ENCODE measurements at regions not wholly inside any gene's neighbourhood (a gene's known extent, or its start where the extent isn't known, plus 50 kb on each side); places are given as distances from the start of the nearest gene placed in this dataset.
A peak's percentile ranks its signal among the peaks of the same experiment; 100 is the strongest.

DNA sequence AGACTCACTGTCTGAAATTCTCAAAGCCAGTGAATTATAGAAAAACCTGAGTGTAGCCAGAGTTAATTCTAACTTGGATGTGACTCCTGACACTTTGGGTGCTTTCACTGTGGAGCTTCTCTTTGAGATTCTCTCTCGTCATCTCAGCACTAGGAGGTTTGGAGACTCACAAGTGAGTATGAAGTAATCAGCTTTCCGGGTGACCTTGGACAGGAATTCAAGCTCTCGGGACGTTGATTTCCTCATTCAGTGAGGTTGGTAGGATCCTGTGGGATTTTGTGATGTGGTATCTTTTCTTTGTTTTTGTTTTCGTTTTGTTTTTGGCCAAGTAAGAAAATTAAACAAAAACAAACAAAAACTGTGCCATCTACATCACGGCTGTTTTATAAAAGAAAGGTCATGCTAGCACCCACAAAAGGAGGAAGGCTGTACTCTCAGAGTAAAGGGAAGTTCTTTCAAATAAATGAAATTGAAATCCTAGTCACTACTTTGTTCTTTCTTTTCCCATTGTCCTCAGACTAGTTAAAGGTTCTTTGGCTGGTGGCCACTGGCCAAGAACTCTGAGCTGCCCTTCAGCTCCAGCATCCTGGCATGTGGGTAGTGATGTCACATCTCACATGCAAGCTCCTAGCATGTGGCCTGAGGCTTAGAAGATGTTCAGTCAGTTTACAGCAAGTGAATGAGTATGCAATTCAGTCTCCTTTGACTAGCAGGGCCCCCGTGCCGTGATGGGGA lies 263.3 kb upstream of the TPM1 start:
- TF ChIP-seq, protein P1, sequence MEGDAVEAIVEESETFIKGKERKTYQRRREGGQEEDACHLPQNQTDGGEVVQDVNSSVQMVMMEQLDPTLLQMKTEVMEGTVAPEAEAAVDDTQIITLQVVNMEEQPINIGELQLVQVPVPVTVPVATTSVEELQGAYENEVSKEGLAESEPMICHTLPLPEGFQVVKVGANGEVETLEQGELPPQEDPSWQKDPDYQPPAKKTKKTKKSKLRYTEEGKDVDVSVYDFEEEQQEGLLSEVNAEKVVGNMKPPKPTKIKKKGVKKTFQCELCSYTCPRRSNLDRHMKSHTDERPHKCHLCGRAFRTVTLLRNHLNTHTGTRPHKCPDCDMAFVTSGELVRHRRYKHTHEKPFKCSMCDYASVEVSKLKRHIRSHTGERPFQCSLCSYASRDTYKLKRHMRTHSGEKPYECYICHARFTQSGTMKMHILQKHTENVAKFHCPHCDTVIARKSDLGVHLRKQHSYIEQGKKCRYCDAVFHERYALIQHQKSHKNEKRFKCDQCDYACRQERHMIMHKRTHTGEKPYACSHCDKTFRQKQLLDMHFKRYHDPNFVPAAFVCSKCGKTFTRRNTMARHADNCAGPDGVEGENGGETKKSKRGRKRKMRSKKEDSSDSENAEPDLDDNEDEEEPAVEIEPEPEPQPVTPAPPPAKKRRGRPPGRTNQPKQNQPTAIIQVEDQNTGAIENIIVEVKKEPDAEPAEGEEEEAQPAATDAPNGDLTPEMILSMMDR (conservative IDR thresholded peaks at IDR 0.05; ENCODE audit: control insufficient read depth, insufficient read depth, low read depth, low read length): no peak
- H3K4me3 ChIP-seq (ENCODE audit: control insufficient read depth, low read depth, low read length): no peak overlapping the region
- DNase-seq (ENCODE audit: low read depth): peak; percentile 59

DNA sequence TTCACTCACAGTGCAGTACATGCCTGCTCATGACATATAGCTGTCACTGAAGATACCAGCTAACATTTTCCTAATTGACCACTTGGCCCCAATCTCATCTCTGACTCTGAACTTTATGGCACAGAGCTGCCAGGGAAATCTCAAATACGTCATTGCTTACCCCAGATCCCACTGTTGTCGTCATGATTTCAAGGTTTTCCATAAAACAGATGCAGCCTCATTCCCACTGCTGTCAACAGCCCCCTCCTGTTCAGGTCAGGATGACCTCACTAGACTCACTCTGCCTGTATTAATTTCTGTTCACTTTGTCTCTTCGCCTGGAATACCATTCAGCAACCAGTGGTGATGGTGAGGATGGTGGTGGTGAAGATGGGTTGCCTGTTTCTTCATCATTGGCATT lies 262.6 kb upstream of the TPM1 start:
- TF ChIP-seq, protein P1 (conservative IDR thresholded peaks at IDR 0.05; ENCODE audit: control insufficient read depth, insufficient read depth, low read depth, low read length): no peak
- no peak overlapping the region for H3K4me3 ChIP-seq (ENCODE audit: control insufficient read depth, low read depth, low read length)
- DNase-seq (ENCODE audit: low read depth): peak; percentile 15

DNA sequence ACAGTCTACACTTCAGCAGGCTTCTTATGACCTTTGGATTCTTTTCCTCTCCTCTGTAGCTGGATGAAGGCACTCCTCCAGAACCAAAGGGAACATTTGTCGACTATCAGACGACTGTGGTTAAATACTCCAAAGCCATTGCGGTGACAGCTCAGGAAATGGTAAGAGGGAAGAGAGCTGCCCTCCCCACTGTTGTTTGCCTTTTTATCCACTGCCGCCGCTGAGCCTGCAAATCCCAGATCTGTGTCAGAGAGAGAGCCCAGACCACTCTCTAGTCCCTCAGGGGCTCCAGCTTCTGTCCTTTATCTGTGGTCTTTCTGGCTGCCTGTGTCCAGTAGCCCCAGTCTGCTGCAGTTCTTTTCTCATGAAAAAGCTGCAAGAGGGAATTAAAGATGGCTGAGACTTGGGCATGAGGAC lies 261.5 kb upstream of the TPM1 start:
- no peak for DNase-seq (ENCODE audit: low read depth)
- TF ChIP-seq, protein P1 (conservative IDR thresholded peaks at IDR 0.05; ENCODE audit: control insufficient read depth, insufficient read depth, low read depth, low read length): no peak
- H3K4me3 ChIP-seq (ENCODE audit: control insufficient read depth, low read depth, low read length): no peak overlapping the region

DNA sequence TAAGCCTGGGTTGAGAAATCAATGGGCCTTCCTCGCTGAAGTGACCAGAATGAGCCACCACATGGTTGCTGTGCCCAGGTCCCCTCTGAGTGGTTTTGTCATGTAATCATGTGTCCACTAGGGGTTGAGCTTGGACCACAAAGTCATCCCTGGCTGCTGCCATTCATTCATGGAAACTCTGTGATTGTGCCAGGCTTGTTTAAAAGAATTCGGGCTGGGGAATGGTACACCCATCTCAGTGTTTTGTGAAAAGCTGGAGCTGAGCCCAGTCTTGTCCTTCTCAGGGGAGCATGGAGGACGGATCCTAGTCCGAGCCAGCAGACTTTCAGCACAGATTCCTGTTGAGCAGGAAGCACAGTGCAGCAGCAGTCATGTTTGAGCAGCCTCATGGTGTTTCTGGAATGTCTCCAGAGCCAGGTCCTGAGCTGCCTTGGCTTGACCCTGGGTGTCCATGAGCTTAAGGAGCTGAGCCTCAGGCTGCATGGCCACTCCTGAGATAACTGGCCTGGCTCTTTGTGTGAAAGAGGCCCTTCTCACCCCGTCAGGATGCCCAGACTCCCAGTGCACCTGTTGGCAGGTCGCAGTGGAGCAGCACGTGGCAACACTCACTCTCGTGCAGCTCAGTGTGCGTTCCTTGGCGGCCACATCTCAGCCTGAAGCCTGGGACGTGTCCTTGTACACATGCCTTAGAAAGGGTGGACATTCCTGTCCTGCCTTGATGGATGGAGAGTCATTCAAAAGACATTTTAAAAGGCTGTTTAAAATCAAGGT lies 260.3 kb upstream of the TPM1 start:
- TF ChIP-seq, protein P1 (conservative IDR thresholded peaks at IDR 0.05; ENCODE audit: control insufficient read depth, insufficient read depth, low read depth, low read length): peak; percentile 68
- DNase-seq (ENCODE audit: low read depth): peak; percentile 81
- no peak overlapping the region for H3K4me3 ChIP-seq (ENCODE audit: control insufficient read depth, low read depth, low read length)

DNA sequence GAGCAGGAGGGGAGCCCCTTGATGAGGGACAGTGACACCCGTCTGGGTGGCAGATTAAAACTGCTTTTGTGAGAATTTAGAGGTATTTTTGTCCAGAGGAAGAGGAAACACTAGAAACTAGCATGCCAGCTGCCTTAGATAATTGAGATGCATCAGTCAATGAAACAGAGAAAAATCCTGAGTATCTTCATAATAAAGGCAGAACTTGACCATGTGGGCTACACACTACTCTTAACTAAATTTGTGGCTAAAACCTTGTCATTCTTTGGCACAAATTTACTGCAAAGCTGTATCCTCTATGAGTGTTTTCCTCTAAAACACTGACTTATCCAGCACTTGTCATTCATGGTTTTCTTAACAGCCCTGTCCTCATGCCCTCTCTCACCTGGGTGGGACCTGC lies 259.7 kb upstream of the TPM1 start:
- TF ChIP-seq, protein P1 (conservative IDR thresholded peaks at IDR 0.05; ENCODE audit: control insufficient read depth, insufficient read depth, low read depth, low read length): no peak
- no peak overlapping the region for H3K4me3 ChIP-seq (ENCODE audit: control insufficient read depth, low read depth, low read length)
- peak; percentile 28 for DNase-seq (ENCODE audit: low read depth)

DNA sequence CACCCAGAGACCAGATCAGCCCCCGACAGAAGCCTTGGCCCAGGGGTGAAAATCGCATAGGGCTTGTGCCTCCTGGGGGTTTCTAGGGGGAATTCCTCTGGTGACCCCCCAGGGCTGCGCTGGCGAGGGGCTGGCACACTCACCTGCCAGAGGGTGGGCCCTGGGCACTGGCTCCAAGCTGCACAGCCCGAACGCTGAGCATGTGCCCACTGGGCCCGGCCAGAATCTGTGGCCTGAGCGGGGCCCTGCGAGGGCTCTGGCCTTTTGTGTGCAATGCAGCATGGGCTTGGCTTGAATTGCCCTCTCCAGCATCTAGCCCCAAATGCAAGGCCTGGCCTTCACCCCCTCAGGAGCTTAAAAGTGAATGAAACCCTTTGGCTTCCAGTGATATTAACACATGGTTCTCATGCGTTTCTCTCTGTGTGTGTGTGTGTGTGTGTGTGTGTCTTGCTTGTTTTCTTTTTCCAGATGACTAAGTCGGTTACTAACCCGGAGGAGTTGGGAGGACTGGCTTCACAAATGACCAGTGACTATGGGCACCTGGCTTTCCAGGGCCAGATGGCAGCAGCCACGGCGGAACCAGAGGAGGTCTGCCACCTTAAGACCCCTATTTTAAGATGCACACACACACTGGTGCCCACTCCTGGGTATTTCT lies 259.1 kb upstream of the TPM1 start:
- TF ChIP-seq, protein P1 (conservative IDR thresholded peaks at IDR 0.05; ENCODE audit: control insufficient read depth, insufficient read depth, low read depth, low read length): no peak
- H3K4me3 ChIP-seq (ENCODE audit: control insufficient read depth, low read depth, low read length): no peak overlapping the region
- DNase-seq (ENCODE audit: low read depth): peak; percentile 90
